ENCODE measurements at regions not wholly inside any gene's neighbourhood (a gene's known extent, or its start where the extent isn't known, plus 50 kb on each side); places are given as distances from the start of the nearest gene placed in this dataset.

DNA sequence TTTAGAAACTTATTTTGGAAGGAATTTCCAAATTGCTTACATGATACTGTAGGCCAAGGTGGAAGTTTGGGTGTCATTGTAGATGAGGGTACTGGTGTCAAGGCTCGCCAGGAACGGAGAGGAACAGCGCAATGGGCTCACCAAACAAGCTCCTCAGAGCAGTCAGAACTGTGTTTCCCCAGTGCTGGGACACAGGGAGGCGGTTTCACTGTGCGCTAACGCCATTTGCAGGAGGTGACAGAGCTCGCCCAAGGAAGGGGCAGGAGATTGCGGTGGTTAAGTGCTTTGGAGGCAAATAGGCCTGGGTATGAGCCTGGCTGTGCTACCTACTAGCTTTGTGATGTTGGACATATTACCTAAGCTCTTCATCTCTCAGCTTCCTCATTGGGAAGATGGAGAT, 57.3 kb downstream of the HHEX start:
- no peak for DNase-seq (ENCODE audit: extremely low read depth in 1 of 11, low read depth in 9 of 11, low spot score in 4 of 11)

DNA sequence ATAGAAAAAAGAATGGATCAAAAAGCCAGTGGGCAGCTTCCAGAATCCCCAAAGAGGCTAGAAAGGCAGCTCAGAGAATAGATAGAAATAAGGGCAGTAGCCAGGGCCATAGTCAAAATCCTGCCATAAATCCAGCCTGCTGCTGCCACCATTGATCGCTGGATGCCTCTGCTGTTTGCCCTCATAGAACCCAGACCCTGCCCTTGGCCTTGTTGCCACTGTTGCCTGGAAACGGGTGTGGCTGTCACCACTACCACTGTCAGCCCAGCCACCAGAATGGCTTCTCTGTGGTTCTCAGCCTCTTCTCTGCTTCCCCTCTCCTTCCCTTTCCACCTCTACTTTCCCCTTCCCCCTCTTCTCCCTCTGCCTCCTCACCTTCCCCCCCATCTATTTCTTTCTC, 57.8 kb downstream of the HHEX start:
- no peak for DNase-seq (ENCODE audit: extremely low read depth in 1 of 11, low read depth in 9 of 11, low spot score in 4 of 11)

DNA sequence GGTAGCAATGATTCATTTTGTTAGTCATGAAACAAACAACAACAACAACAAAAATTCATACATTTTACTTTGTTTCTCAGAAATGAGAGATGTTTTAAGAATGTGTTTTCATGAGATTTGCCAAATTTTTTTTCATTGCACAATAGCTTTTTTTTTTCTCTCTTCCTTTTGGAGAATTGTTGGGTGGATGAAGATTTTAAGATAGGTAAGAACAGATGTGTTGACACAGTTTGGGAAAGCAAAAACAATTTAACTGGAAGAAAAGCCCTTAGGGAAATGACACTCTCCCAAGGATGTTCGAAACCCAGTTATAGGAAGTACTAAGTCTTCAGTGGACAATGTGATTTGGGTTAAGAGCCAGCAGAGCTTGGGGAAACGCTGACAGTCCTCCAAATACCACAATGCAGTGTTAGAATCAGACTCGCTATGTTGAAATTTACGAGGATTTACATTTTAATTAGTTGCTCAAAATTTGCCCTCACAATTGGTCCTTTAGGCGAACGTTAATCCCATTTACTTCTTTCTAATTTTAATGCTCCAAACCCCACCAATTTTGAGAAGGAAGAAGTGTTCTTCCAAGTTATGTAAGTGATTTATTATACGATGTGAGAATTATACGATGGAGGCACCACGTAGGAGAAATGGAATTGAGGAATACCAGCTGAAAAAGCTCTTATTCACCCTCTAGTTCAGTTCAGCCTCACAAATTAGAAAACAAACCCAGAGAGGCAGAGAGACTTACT, 61.2 kb downstream of the HHEX start:
- DNase-seq (ENCODE audit: extremely low read depth in 1 of 11, low read depth in 9 of 11, low spot score in 4 of 11), result no peak

DNA sequence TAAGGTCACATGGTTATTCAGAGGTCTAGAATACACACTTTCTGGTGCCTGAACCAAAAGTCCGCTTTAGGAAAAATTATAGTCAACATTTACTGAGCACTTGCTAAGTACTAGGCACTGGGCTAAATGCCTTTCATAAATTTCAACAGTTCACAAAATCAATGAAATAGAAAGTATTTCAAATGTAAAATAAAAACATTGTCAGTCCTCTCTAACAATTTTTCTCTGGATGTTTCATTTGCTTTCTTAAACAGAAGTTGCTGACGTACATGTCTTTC, 61.7 kb downstream of the HHEX start:
- DNase-seq (ENCODE audit: extremely low read depth in 1 of 11, low read depth in 9 of 11, low spot score in 4 of 11), result no peak

DNA sequence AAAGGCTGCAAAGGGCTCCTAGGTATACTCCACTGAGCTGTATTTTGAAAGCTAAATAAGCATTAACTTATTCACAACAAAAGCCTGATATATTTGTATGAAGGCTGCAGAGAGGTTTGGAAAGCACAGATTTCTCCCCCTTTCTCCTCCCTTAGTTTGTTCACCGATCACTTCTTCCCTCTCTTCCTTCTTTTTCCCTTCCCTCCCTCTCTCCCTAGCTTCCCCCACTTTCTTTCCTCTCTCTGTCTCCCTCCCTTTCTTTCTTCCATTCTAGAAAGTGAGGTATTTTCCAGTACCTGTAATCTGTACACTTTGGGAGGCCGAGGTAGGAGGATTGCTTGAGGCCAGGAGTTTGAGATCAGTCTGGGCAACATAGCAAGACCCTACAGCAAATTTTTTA, 62.1 kb downstream of the HHEX start:
- no peak for DNase-seq (ENCODE audit: extremely low read depth in 1 of 11, low read depth in 9 of 11, low spot score in 4 of 11)

DNA sequence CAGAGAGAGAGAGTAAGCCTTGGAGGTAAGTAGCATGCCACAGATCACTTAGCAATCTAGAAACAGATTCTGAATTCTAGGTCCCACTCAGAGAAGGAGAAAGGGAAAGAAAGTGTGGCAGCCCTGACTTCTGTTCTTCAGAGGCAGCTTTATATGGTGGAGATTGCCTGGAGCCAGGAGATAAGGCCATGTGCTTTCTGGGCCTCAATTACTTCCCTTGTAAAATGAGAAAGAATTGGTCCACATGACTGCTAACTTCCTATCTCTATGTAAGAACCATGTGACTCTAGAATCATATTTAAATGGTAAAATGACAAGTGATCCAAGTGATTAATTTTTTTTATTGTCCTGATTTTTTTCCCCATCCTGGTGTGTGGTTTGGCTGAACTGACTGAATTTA, 64.1 kb downstream of the HHEX start:
- DNase-seq (ENCODE audit: extremely low read depth in 1 of 11, low read depth in 9 of 11, low spot score in 4 of 11), result no peak

DNA sequence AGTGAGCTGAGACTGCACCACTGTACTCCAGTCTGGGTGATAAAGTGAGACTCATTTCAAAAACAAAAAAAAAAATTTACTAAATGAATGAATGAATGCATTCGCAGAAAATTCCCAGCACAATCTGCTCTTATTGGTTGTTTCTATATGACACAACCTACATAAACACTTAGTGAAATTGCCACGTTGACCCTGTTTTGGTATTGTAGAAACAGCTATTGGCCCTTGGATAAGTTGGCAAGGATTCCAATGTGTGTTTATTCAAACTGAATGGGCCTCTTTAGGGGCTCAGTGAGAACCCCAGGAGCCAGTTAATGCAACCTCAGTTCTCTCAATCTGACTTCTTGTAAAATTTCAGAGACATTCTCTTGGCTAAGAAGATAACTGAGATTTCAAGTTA, 66.0 kb downstream of the HHEX start:
- no peak for DNase-seq (ENCODE audit: extremely low read depth in 1 of 11, low read depth in 9 of 11, low spot score in 4 of 11)

DNA sequence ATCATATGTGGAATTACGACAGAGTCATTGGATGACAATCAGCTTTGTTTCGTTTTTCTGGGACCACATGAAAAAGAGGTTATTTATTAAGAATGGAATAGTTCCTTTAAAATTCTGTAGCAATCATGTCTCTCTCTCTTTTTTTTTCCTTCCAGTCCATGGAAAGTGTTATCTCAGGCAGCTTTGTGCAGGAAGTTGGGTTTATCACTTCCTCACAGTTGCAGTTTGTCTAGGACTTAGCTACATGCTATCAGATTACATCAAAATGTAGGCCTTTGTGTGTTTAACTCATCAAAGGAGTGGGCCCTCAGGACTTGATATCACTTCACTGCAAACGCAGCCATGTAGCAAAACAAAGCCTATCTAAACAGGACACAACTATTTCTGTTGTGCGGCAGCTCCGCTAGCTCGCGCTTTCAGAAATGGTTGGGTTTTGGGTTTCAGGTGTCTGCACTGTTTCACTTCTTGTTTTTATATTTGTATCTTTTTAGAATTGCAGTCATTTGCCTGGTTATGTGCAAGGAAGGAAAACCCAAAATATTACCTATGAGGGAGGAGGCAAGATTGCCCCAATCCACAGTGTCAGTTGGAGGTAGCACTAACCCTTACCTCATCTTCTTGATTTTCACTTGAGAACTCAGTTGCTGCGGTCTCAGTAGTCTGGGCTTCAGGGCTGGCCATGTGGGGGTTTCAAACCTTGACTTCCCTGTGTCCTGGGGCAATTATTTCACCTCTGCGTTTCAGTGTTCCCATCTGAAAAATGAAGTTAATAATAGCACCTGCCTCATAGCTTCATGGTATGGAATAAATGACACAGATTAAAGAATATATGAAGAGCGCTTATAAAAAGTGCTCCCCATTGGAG, 66.7 kb downstream of the HHEX start:
- peak in 5 of 11 donors; percentile 1 to 18 (median 8) for DNase-seq (ENCODE audit: extremely low read depth in 1 of 11, low read depth in 9 of 11, low spot score in 4 of 11)

DNA sequence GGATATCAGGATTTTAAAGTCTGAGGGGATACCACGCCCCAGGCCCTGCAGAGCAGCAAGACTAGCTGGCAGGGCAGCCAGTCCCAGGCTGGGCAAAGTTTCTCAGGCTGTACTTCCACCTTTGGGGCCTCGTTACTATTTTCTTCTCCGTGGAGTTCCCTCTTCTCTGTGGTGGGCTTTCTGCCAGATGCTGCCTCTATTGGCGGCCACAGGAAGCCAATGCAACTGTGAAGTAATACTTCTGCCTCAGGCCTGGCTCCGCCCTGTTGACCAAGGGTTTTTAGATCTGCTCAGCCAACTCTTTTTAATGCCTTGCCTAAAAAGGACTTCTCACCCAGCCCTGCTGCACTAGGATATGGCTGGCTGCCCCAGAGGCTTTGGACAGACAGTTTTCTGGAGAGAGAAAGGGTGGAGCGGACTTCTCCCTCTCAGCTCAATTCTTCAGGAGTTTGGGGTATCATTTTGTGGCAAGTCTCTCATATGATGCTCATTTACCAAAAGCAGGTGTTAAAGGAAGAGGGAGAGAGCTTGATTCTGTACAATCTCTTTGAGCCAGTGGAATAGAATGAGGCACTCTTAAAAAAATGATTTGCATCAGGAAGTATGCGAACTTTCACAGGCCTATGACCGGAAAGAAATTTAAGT, 67.4 kb downstream of the HHEX start:
- peak in 9 of 11 donors; percentile 13 to 53 (median 34) for DNase-seq (ENCODE audit: extremely low read depth in 1 of 11, low read depth in 9 of 11, low spot score in 4 of 11)

DNA sequence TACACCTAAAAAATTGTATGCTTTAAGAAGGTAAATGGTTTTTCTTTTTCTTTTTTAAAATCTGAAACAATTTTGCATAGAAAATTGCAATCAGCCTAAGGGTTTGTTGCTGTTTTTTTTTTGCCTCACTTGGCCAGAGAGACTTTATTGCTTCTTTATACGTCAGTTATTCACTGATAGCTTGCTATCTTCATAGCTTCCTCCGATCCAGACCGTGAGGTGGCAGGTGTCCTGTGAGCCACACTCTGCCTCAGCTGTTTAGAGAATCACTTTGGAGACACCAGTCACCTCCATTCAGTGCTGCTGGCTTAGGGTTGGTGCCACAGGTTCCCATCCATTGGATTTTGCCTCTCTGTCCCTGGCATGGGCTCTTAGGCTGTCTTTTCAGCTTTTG, 68.0 kb downstream of the HHEX start:
- DNase-seq (ENCODE audit: extremely low read depth in 1 of 11, low read depth in 9 of 11, low spot score in 4 of 11), result no peak

DNA sequence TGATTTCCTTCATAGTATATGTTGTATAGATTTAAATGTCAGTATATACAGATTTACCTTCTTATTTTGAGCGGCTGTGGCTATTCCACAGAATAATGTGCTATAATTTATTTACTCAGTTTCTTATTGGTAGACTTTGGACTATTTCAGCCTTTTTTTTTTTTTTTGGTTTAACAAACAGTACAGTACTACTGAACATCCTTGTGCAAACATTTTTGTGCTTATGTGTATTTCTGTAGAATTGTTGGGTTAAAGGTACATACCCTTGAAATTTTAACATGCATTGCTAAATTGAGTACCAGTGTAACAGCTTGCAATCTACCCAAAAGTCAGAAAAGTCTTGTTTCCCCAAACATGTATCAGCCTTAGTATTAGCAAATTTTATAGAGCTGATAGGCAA, 68.8 kb downstream of the HHEX start:
- DNase-seq (ENCODE audit: extremely low read depth in 1 of 11, low read depth in 9 of 11, low spot score in 4 of 11), result no peak

DNA sequence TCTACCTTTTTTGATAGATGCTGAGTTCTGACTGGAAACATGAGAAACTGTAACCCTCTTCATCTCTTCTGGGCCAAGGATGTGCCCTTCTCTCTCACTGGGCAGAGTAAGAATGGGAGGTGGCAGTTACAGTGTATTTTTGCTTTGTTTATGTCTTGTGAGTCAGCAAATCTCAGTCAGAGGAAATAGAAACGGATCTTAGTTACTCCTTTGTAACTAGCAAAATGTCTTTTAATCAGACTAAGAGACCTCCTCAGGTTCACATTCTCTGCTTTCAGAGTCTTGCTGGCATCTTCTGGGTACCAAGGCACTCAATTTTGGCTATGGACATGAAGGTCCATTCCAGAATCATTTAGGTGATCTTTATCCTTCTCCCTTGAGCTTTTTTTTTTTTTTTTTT, 70.9 kb downstream of the HHEX start:
- DNase-seq (ENCODE audit: extremely low read depth in 1 of 11, low read depth in 9 of 11, low spot score in 4 of 11), result no peak

DNA sequence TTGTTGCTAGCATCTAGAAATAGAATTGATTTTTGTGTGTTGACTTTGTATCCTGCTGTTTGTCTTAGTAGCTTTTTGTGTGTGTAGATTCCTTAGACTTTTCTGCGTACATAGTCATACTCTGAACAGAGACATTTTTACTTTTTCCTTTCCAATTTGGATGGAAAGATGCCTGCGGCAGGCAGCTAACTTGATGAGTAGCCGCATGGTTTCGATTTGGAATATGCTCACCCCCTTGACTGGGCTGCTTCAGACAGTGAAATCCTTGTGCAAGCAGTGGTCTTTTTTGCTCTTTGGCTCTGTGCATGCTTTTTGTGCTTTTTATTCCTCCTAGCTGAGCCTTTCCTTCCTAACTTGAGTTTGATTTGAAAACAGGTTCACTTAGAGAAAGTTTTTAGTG, 71.8 kb downstream of the HHEX start:
- no peak for DNase-seq (ENCODE audit: extremely low read depth in 1 of 11, low read depth in 9 of 11, low spot score in 4 of 11)

DNA sequence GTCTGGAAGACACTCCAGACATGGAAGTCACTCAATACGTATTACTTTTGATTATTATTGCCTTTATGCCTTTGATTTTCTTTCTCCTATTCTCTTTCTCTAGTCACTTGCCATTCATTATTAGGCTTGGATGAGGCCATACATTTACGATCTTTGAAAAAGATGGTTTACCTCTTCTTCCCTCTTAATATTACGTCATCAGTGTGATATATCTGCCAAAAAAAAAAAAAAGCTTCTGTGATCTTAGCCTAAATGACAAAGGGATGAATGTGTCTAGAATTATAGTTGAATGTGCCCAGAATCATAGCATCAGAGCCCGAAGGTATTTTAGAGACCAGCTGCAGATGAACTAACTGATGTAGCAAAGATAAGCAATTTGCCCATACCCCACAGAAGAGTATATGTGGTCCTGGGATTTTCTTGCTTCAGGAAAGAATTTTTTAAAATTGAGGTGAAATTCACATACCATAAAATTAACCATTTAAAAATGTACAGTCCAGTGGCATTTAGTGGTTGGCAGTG, 73.9 kb downstream of the HHEX start:
- no peak for DNase-seq (ENCODE audit: extremely low read depth in 1 of 11, low read depth in 9 of 11, low spot score in 4 of 11)

DNA sequence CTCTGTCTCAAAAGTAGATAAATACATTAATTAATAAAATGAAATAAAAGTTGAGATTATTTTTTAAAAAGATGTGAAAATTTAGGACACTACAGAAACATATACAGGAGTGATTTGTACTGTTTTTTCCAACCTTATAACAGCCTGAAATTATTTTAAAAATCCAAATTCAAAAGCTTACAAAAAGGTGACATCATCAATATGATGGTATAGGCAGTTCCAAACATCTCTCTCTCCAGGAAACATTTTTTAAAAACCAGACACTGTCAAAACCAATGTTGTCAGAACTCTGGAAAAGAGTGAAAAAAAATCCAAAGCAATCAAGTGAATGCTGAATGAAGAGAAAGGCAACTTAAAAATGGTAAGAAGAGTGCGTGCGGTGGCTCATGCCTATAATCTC, 76.7 kb downstream of the HHEX start:
- DNase-seq (ENCODE audit: extremely low read depth in 1 of 11, low read depth in 9 of 11, low spot score in 4 of 11), result no peak

DNA sequence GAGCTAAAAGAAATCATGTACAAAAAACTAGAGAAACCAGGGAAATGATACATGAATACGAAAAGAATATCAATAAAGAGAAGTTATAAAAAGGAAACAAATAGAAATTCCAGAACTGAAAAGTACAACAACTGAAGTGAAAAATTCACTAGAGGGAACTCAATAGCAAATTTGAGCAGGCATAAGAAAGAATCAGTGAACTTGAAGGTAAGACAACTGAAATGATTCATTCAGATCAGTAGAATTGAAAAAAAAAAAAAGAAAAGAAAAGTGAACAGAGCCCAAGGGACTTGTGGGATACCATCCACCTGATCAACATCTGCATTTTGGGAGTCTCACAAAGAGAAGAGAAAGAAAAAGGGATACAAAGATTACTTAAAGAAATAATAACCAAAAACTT, 78.3 kb downstream of the HHEX start:
- no peak for DNase-seq (ENCODE audit: extremely low read depth in 1 of 11, low read depth in 9 of 11, low spot score in 4 of 11)

DNA sequence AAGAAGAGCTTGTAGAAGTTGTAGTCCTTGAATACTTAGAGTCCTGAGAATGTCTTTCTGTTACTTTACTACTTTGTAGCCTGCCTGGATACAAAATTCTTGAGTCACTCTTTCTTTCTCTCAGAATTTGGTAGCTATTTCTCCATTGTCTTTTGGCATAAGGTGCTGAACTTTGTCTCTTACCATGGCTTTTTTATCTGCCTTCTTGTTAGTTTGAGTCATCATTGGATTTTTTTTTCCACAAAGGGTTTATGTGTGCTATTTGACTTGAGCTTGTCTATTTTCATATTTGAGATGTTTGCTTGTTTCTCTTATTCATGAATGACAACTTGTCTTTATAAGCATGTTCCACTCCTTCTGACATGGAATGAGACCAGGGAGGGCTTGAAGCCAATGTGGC, 74.5 kb upstream of the EXOC6 start:
- DNase-seq (ENCODE audit: extremely low read depth in 1 of 11, low read depth in 9 of 11, low spot score in 4 of 11), result no peak

DNA sequence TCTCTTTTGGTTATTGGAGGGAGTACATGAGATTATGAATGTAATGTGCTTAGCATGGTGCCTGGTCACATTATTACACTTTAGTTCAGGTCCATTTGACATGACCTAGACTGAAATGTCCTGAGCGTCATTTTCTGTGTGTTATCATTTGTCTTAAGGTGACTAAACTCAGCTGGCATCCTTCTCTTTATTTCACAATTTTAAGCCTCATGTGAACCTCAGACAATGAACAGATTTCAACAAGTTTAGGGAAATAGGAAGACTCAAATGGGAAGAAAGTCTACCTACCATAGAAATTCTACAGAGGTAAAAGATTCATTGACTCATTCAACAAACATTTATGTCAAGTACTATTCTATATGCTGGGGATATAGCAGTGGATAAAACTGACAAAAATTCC, 70.2 kb upstream of the EXOC6 start:
- DNase-seq (ENCODE audit: extremely low read depth in 1 of 11, low read depth in 9 of 11, low spot score in 4 of 11), result no peak

DNA sequence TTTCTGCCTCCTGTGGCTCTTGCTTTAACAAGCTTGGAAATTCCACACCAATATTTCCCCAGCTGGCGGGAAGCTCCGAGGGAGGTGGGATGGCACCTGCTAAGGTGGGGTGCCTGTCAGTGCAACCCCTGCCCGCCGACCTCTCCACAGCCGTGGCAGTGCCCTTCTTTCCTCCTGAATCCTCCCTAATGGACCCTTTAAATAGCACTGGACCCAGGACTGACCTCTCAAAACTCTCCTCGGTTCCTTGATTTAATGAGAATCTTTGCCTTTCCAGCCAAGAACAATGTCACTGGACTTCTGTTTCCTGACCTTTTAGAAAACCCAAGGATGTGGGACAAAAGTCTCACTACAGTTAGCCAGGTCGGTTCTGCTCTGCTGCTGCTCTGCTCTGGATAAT, 63.2 kb upstream of the EXOC6 start:
- no peak for DNase-seq (ENCODE audit: extremely low read depth in 1 of 11, low read depth in 9 of 11, low spot score in 4 of 11)

DNA sequence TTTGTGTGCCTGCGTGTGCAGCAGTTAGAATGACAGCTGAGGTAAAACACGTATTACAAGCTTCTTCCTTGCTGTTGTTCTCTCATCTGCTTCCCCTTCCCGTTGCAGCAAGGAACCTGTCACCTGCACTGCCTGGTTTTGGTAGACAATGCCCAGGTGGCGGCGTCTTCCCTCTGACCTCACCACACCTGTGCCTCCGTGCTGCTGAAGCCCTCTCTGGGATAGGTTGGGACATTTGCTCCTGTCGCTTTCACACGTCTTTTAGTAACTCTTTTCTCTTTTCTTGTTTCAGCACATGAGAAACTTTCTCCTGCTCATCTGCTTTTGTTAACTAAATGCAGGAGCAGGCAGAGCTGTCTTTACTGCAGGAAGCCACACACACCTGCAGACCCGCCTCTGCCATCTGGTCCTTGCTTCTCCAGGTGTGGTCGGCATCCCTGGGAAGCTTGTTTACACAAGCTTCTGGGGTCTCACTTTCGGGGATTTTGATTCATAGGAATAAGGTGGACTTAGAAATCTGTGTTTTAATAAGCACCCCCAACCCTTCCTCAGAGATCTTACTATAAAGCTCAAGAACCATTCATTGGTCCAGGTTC, 60.7 kb upstream of the EXOC6 start:
- no peak for DNase-seq (ENCODE audit: extremely low read depth in 1 of 11, low read depth in 9 of 11, low spot score in 4 of 11)

Data from renal cortex interstitium (tissue), 11 donors.